ENCODE measurements at regions not wholly inside any gene's neighbourhood (a gene's known extent, or its start where the extent isn't known, plus 50 kb on each side); places are given as distances from the start of the nearest gene placed in this dataset.
"Not testable (repeated sequence)": the region's sequence is repeated elsewhere in the genome, so short reads cannot be mapped to it uniquely, and the experiment has no call there.

DNA sequence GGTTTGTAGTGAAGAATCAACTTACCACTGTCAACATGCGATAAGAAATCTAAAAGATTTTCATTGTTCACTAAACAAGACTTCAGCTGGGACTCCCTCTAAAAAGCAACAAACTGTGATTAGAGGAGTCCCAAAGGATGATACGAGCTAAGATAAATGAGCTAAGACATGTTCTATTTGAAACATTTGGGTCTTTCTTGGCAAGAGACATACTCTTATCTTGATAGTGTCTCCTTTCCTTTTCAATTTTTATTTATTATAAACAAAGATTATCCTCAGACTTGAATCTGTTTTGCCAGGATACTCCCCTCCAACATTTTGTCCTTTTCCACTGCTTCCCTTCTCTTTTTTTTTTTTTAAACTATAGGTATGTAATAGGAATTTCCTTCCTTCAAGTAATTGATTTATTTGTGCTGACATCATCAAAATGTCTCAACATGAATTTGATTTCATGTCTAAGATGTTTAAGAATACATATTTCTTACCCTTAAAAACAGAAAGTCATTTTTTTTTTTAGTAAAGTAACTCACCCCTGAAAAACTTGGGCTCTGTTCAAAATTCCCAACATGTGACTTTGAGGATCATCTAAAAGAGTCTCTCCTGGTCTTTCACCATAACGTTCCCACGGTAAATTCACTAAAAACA lies 158.4 kb upstream of the NRP1 start:
- DNase-seq (ENCODE audit: low read depth in 4 of 4, low spot score in 2 of 4) = no peak

DNA sequence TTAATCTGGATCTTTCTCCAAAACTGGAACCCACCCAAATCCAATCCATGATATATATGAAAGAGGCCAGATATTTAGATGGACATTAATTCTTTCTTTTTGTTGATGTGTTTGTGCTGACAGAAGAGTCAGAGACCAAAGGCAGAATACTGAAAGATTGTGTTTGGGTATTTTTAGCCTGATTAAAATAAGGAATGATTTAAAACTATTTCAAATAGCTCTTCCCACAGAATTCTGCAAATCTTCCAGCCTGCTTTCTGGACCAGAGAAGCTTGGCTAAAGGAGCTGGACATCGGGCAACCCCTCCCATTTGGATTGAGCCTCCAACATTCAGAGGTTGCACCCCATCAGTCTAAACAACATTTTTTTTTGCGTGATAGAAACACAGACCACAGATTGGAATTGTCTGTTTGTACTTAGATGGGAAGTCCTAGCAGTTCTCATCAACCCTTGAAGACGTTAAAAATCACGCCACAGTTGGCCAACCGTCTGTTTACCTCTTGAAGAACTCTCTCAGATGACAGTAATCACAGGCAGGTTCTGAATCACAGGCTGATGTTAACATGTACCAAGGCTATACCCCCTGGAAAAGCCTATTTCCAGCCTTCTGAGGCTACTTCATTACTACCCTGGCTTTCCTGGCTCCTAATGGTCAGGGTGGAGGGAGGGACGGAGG lies 155.2 kb upstream of the NRP1 start:
- no peak for DNase-seq (ENCODE audit: low read depth in 4 of 4, low spot score in 2 of 4)

DNA sequence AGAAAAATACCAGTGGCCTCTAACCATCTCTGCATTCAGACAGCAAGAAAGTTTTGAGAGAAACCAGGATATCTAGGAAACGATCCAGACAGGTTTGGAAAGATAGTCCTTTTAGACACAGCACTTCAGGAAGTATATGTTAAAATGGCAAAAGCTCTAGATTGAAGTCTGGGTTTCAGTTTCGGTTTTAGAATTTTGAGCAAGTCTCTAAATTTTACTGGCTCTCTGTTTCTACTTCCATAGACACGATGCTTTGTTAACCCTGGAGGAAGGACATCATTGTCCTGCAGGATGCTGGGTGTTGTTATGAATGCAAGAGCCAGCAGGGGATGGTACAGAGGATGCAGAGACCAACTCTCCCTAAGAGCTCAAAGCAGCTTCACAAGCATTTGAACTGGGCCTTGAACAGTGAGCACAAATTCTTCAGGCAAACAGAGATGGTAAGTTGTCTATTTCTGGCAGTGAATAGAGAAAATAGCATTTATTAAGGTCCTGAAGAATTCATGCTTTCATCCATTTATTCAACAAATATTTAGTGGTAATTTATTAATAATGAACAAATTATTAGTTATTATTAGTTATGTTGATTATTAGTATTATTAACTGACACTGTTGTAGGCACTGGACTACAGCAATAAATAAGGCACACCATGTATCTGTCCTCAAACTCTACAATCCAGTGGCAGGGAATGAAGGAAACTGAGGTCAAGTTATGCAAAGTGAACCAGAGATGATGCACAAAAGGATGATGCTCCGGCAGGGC lies 152.7 kb upstream of the NRP1 start:
- DNase-seq (ENCODE audit: low read depth in 4 of 4, low spot score in 2 of 4) = no peak

DNA sequence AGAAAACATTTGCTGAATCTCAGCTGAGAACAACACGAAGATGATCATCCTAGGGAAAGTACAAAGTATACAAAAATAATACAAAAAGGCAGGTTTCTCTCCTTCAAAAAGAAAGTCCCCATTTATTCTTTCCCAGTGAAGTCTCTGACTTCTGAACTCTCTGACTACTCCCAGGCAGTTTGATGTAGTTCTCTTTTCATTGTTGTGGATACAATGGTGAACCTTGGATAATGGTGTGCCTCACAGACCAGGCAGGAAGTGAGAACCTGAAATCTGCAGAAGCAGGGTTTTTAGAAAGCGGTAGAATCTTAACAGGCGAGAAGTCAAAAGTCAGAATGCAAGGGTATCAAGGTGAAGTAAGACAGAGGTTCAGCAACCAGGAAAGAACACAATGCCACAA lies 150.8 kb upstream of the NRP1 start:
- no peak for DNase-seq (ENCODE audit: low read depth in 4 of 4, low spot score in 2 of 4)

GRCh38 chr10:33484787-33485186 lies 150.3 kb upstream of the NRP1 start:
- DNase-seq (ENCODE audit: low read depth in 4 of 4, low spot score in 2 of 4) = no peak

- DNase-seq (ENCODE audit: low read depth in 4 of 4, low spot score in 2 of 4) = no peak
These were observed 149.3 kb upstream of the NRP1 start for GRCh38 chr10:33483816-33484190.

- no peak for DNase-seq (ENCODE audit: low read depth in 4 of 4, low spot score in 2 of 4)
These were observed 148.8 kb upstream of the NRP1 start for GRCh38 chr10:33483124-33483815.

- DNase-seq (ENCODE audit: low read depth in 4 of 4, low spot score in 2 of 4) = no peak
These were observed 148.0 kb upstream of the NRP1 start for GRCh38 chr10:33482486-33482885.

GRCh38 chr10:33481184-33481583 lies 146.7 kb upstream of the NRP1 start:
- no peak for DNase-seq (ENCODE audit: low read depth in 4 of 4, low spot score in 2 of 4)

- not testable (repeated sequence) for DNase-seq (ENCODE audit: low read depth in 4 of 4, low spot score in 2 of 4)
These were observed 145.9 kb upstream of the NRP1 start for GRCh38 chr10:33480417-33480816.

GRCh38 chr10:33478675-33479125 lies 144.2 kb upstream of the NRP1 start:
- DNase-seq (ENCODE audit: low read depth in 4 of 4, low spot score in 2 of 4) = no peak

- DNase-seq (ENCODE audit: low read depth in 4 of 4, low spot score in 2 of 4) = no peak
These were observed 143.7 kb upstream of the NRP1 start for GRCh38 chr10:33478089-33478674.

GRCh38 chr10:33477291-33478088 lies 143.0 kb upstream of the NRP1 start:
- DNase-seq (ENCODE audit: low read depth in 4 of 4, low spot score in 2 of 4) = no peak

GRCh38 chr10:33476757-33477273 lies 142.3 kb upstream of the NRP1 start:
- no peak for DNase-seq (ENCODE audit: low read depth in 4 of 4, low spot score in 2 of 4)

- no peak for DNase-seq (ENCODE audit: low read depth in 4 of 4, low spot score in 2 of 4)
These were observed 139.2 kb upstream of the NRP1 start for GRCh38 chr10:33473688-33474087.

GRCh38 chr10:33468006-33468405 lies 133.5 kb upstream of the NRP1 start:
- DNase-seq (ENCODE audit: low read depth in 4 of 4, low spot score in 2 of 4) = not testable (repeated sequence)

DNA sequence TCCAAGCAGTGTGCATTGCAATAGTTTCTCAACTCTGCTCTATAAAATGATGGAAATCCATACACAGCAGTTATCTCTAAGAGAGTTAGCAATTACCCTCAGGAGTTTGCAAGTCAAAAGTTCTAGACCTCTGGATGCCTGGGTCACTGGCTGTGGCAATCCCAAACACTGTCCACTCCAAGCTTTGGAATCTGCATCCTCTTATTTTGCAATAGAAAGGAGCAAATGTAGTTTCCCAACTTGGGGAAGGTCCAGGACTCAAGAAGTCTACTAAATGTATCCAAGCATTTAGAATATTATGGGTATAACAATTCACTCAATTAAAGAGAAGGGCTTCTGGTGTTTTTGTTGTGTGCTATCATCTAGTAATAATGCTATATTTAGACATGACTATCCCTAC lies 131.3 kb upstream of the NRP1 start:
- DNase-seq (ENCODE audit: low read depth in 4 of 4, low spot score in 2 of 4) = no peak

DNA sequence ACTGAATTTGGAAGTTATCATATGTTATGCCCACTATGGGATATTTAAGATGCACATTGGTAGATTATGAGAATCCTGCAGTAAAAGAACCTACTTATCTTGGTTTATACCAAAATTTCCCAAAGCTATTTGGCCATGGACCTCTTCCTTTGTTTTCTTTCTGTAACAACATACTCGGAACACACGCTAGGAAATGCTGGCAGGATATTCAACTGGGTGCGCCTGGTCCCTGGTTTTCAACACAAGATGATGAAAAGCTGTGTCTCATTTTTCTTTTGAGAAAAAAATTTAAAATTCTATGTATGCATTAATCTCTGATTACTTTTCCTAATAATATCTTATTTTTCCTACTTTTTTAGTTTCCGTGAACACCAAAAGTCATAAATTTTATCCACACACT lies 128.5 kb upstream of the NRP1 start:
- no peak for DNase-seq (ENCODE audit: low read depth in 4 of 4, low spot score in 2 of 4)

DNA sequence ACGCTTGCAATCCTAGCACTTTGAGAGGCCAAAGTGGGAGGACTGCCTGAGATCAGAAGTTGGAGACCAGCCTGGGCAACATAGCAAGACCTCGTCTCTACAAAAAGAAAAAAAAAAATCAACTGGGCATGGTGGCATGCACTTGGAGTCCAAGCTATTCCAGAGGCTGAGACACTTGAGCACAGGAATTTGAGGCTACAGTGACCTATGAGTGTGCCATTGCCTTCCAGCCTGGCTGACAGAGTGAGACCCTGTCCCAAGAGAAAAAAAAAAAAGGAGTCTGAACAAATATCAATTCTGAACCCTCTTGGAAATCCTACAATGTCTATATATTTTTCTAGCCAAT lies 126.8 kb upstream of the NRP1 start:
- DNase-seq (ENCODE audit: low read depth in 4 of 4, low spot score in 2 of 4) = no peak

Data from left renal cortex interstitium (tissue), 4 donors.